HEK293 (cell line): ENCODE measurements at regions not wholly inside any gene's neighbourhood (a gene's known extent, or its start where the extent isn't known, plus 50 kb on each side); places are given as distances from the start of the nearest gene placed in this dataset.

ENCODE experiments used
- CTCF ChIA-PET: fragments of 350-600 bp; formaldehyde crosslinking; extraction: SDS; loops from one replicate; lab custom pipeline; 2021; ENCODE audit warnings: antibody characterized with exemption; lab: Yijun Ruan, JAX
- POLR2A ChIA-PET: fragments of 300-600 bp; formaldehyde crosslinking; extraction: SDS; loops from one replicate; lab custom pipeline; 2020; ENCODE audit warnings: antibody characterized with exemption, inconsistent platforms; lab: Yijun Ruan, JAX
- H3K27ac ChIP-seq: fragments of 200-500 bp; sonication (Bioruptor generic); 2 replicates; pipeline ENCODE4 v1.5.1; 2014; ENCODE audit warnings: low read depth, low read length, control low read depth, inconsistent platforms; ENCODE audit errors: extremely low read depth
- H3K36me3 ChIP-seq, 2 experiments: fragments of 200-500 bp in 1 of 2; sonication (Bioruptor generic) in 1 of 2; 1 replicate in 1 of 2; 2 replicates in 1 of 2; pipeline ENCODE4 v1.5.1; 2014 to 2017; ENCODE audit warnings: inconsistent platforms in 2 of 2, low read length in 2 of 2; ENCODE audit not compliant: control insufficient read depth in 2 of 2, insufficient read depth in 1 of 2
- H3K4me1 ChIP-seq: fragments of 200-500 bp; sonication (Bioruptor generic); 2 replicates; pipeline ENCODE4 v1.5.1; 2014; ENCODE audit warnings: mild to moderate bottlenecking, low read length, inconsistent platforms; ENCODE audit not compliant: control insufficient read depth, insufficient read depth
- H3K4me3 ChIP-seq: 2 replicates; pipeline ENCODE4 v1.5.1; 2011; ENCODE audit warnings: low read depth, mild to moderate bottlenecking, control low read depth, low read length, moderate library complexity
- H3K9me3 ChIP-seq: fragments of 200-500 bp; sonication (Bioruptor generic); 2 replicates; pipeline ENCODE4 v1.5.1; 2014; ENCODE audit warnings: low read depth, low read length, inconsistent platforms; ENCODE audit not compliant: control insufficient read depth, insufficient read depth
- BCL6B ChIP-seq: fragments of 450-650 bp; formaldehyde crosslinking; IDR thresholded peaks from 2 replicates; pipeline ENCODE4 v1.5.1; 2017; ENCODE audit warnings: missing biosample characterization, missing genetic modification characterization
- GLI4 ChIP-seq: fragments of 450-650 bp; formaldehyde crosslinking; IDR thresholded peaks from 2 replicates; pipeline ENCODE4 v1.5.1; 2016; ENCODE audit warnings: missing biosample characterization, missing genetic modification characterization
- GLIS2 ChIP-seq: fragments of 450-650 bp; formaldehyde crosslinking; IDR thresholded peaks from 2 replicates; pipeline ENCODE4 v1.5.1; 2016; ENCODE audit warnings: missing biosample characterization, missing genetic modification characterization
- HIC1 ChIP-seq: fragments of 450-650 bp; formaldehyde crosslinking; IDR thresholded peaks from 2 replicates; pipeline ENCODE4 v1.5.1; 2016; ENCODE audit warnings: missing biosample characterization, missing genetic modification characterization
- MZF1 ChIP-seq: fragments of 450-650 bp; formaldehyde crosslinking; IDR thresholded peaks from 2 replicates; pipeline ENCODE4 v1.5.1; 2017; ENCODE audit warnings: missing biosample characterization, missing genetic modification characterization, borderline replicate concordance
- TCF7L2 ChIP-seq: IDR thresholded peaks from 2 replicates; pipeline ENCODE4 v1.6.1; 2011; ENCODE audit warnings: low read depth, mild to moderate bottlenecking, inconsistent platforms, low read length, moderate library complexity, borderline replicate concordance
- ZBTB1 ChIP-seq: fragments of 450-650 bp; formaldehyde crosslinking; IDR thresholded peaks from 2 replicates; pipeline ENCODE4 v1.5.1; 2016; ENCODE audit warnings: missing biosample characterization, missing genetic modification characterization
- ZBTB11 ChIP-seq: fragments of 450-650 bp; formaldehyde crosslinking; conservative IDR thresholded peaks from 2 replicates; pipeline ENCODE4 v1.5.1; 2016; ENCODE audit warnings: low read depth, missing biosample characterization, missing genetic modification characterization
- ZBTB21 ChIP-seq: fragments of 450-650 bp; formaldehyde crosslinking; IDR thresholded peaks from 2 replicates; pipeline ENCODE4 v1.5.1; 2017; ENCODE audit warnings: missing biosample characterization, missing genetic modification characterization
- ZNF148 ChIP-seq: fragments of 450-650 bp; formaldehyde crosslinking; IDR thresholded peaks from 2 replicates; pipeline ENCODE4 v1.5.0; 2017; ENCODE audit warnings: missing biosample characterization, missing genetic modification characterization, borderline replicate concordance
- ZNF280D ChIP-seq: fragments of 450-650 bp; formaldehyde crosslinking; IDR thresholded peaks from 2 replicates; pipeline ENCODE4 v1.5.1; 2016; ENCODE audit warnings: missing biosample characterization, missing genetic modification characterization
- ZNF350 ChIP-seq: fragments of 450-650 bp; formaldehyde crosslinking; IDR thresholded peaks from 2 replicates; pipeline ENCODE4 v1.5.0; 2017; ENCODE audit warnings: missing biosample characterization, mild to moderate bottlenecking, missing genetic modification characterization
- ZNF354C ChIP-seq: fragments of 450-650 bp; formaldehyde crosslinking; IDR thresholded peaks from 2 replicates; pipeline ENCODE4 v1.5.1; 2016; ENCODE audit warnings: missing biosample characterization, missing genetic modification characterization, low read depth, borderline replicate concordance
- ZNF416 ChIP-seq: fragments of 450-650 bp; formaldehyde crosslinking; IDR thresholded peaks from 2 replicates; pipeline ENCODE4 v1.5.1; 2016; ENCODE audit warnings: missing biosample characterization, missing genetic modification characterization
- ZNF449 ChIP-seq: fragments of 450-650 bp; formaldehyde crosslinking; IDR thresholded peaks from 2 replicates; pipeline ENCODE4 v1.5.1; 2017; ENCODE audit warnings: missing biosample characterization, mild to moderate bottlenecking, missing genetic modification characterization, moderate library complexity
- ZNF501 ChIP-seq: fragments of 450-650 bp; formaldehyde crosslinking; IDR thresholded peaks from 2 replicates; pipeline ENCODE4 v1.5.1; 2016; ENCODE audit warnings: missing biosample characterization, missing genetic modification characterization
- ZNF521 ChIP-seq: fragments of 450-650 bp; formaldehyde crosslinking; IDR thresholded peaks from 2 replicates; pipeline ENCODE4 v1.5.1; 2017; ENCODE audit warnings: missing biosample characterization, mild to moderate bottlenecking, missing genetic modification characterization
- ZNF580 ChIP-seq: fragments of 450-650 bp; formaldehyde crosslinking; IDR thresholded peaks from 2 replicates; pipeline ENCODE4 v1.5.1; 2016; ENCODE audit warnings: missing biosample characterization, missing genetic modification characterization
- ZNF600 ChIP-seq: fragments of 450-650 bp; formaldehyde crosslinking; IDR thresholded peaks from 2 replicates; pipeline ENCODE4 v1.5.1; 2016; ENCODE audit warnings: missing biosample characterization, missing genetic modification characterization

- TF ChIP-seq GLIS2 (tag by site-specific recombination) = no peak
- no peak for TF ChIP-seq TCF7L2
- TF ChIP-seq HIC1 (tag by site-specific recombination) = no peak
- TF ChIP-seq ZNF416 (tag by site-specific recombination) = no peak
- no peak for TF ChIP-seq ZNF280D
- TF ChIP-seq ZNF580 (tag by site-specific recombination) = no peak
- ChIA-PET CTCF (interaction anchor here (0.8 kb wide), 1 partner anchor 14 kb away, joined by 5 read pairs; no protein-coding TSS in a partner anchor), POLR2A (no interaction called here)
- H3K36me3 ChIP-seq = no peaks in the 10 kb centered on the region
- H3K4me1 ChIP-seq = no peaks in the 10 kb centered on the region
- no peaks in the 10 kb centered on the region for H3K9me3 ChIP-seq
- H3K27ac ChIP-seq = no peak overlapping the region
- H3K4me3 ChIP-seq = no peak overlapping the region
Measured at GRCh38 chr1:101460739-101461138, 223.9 kb downstream of the S1PR1 start.

GRCh38 chr1:101463195-101463594 is 226.4 kb downstream of the S1PR1 start:
- no peaks in the 10 kb centered on the region for H3K4me1 ChIP-seq
- TF ChIP-seq ZBTB21 (tag by site-specific recombination) (no peak), ZBTB1 (tag by site-specific recombination) (no peak), ZNF449 (tag by site-specific recombination) (no peak), ZNF148 (no peak), BCL6B (no peak), ZNF350 (no peak), MZF1 (no peak), ZNF354C (tag by site-specific recombination) (no peak), ZNF501 (tag by site-specific recombination) (no peak), ZBTB11 (tag by site-specific recombination) (no peak), ZNF600 (tag by site-specific recombination) (no peak), GLI4 (tag by site-specific recombination) (no peak), ZNF521 (tag by site-specific recombination) (no peak)
- TF ChIP-seq, all 188 proteins: peak for 0
- no peaks in the 10 kb centered on the region for H3K36me3 ChIP-seq
- no peak overlapping the region for H3K4me3 ChIP-seq
- H3K27ac ChIP-seq = no peak overlapping the region
- ChIA-PET POLR2A (no interaction called here), CTCF (interaction anchor here (0.6 to 0.8 kb wide), 3 partner anchors 12 to 1005 kb away, joined by 3 to 5 read pairs (median 4); no protein-coding TSS in a partner anchor)
- no peaks in the 10 kb centered on the region for H3K9me3 ChIP-seq
